ENCODE measurements at regions not wholly inside any gene's neighbourhood (a gene's known extent, or its start where the extent isn't known, plus 50 kb on each side); places are given as distances from the start of the nearest gene placed in this dataset.
"Not testable (repeated sequence)": the region's sequence is repeated elsewhere in the genome, so short reads cannot be mapped to it uniquely, and the experiment has no call there.

GRCh38 chr3:40908612-40909011 is 290.7 kb upstream of the CTNNB1 start:
- no peak for DNase-seq

GRCh38 chr3:40911264-40911663 is 288.0 kb upstream of the CTNNB1 start:
- no peak for DNase-seq

GRCh38 chr3:40911928-40912327 is 287.4 kb upstream of the CTNNB1 start:
- no peak for DNase-seq

- no peak for DNase-seq
These were observed 286.8 kb upstream of the CTNNB1 start for GRCh38 chr3:40912461-40912860.

GRCh38 chr3:40913192-40913591 is 286.1 kb upstream of the CTNNB1 start:
- DNase-seq, result no peak

- DNase-seq, result no peak
These were observed 285.7 kb upstream of the CTNNB1 start for GRCh38 chr3:40913641-40914040.

GRCh38 chr3:40914475-40914874 is 284.8 kb upstream of the CTNNB1 start:
- no peak for DNase-seq

GRCh38 chr3:40915346-40915865 is 283.9 kb upstream of the CTNNB1 start:
- DNase-seq, result no peak

- no peak for DNase-seq
These were observed 279.3 kb upstream of the CTNNB1 start for GRCh38 chr3:40920041-40920440.

GRCh38 chr3:40921251-40921650 is 278.1 kb upstream of the CTNNB1 start:
- no peak for DNase-seq

GRCh38 chr3:40923143-40923542 is 276.2 kb upstream of the CTNNB1 start:
- DNase-seq, result no peak

GRCh38 chr3:40923651-40924050 is 275.7 kb upstream of the CTNNB1 start:
- DNase-seq, result no peak

- DNase-seq, result no peak
These were observed 274.7 kb upstream of the CTNNB1 start for GRCh38 chr3:40924559-40925141.

GRCh38 chr3:40925231-40925630 is 274.1 kb upstream of the CTNNB1 start:
- no peak for DNase-seq

- no peak for DNase-seq
These were observed 269.2 kb upstream of the CTNNB1 start for GRCh38 chr3:40930131-40930538.

- no peak for DNase-seq
These were observed 268.5 kb upstream of the CTNNB1 start for GRCh38 chr3:40930756-40931155.

GRCh38 chr3:40938591-40938990 is 260.7 kb upstream of the CTNNB1 start:
- DNase-seq, result no peak

GRCh38 chr3:40939030-40939740 is 260.1 kb upstream of the CTNNB1 start:
- no peak for DNase-seq

GRCh38 chr3:40939741-40940130 is 259.6 kb upstream of the CTNNB1 start:
- no peak for DNase-seq

- no peak for DNase-seq
These were observed 258.7 kb upstream of the CTNNB1 start for GRCh38 chr3:40940651-40941050.

- DNase-seq, result not testable (repeated sequence)
These were observed 252.3 kb upstream of the CTNNB1 start for GRCh38 chr3:40947022-40947421.

- not testable (repeated sequence) for DNase-seq
These were observed 250.0 kb upstream of the CTNNB1 start for GRCh38 chr3:40949347-40949746.

- no peak for DNase-seq
These were observed 247.7 kb upstream of the CTNNB1 start for GRCh38 chr3:40951636-40952035.

GRCh38 chr3:40961104-40961857 is 238.0 kb upstream of the CTNNB1 start:
- no peak for DNase-seq
